ENCODE measurements at regions not wholly inside any gene's neighbourhood (a gene's known extent, or its start where the extent isn't known, plus 50 kb on each side); places are given as distances from the start of the nearest gene placed in this dataset.

GRCh38 chr18:33854086-33854826, 276.2 kb downstream of the ASXL3 start:
- TF ChIP-seq CTCF (IDR thresholded peaks at IDR 0.05; ENCODE audit: insufficient read depth, low read depth, low read length) = no peak
- no peak for TF ChIP-seq EZH2 (IDR thresholded peaks at IDR 0.05; ENCODE audit: insufficient read depth, low read length)

Data from astrocyte (in vitro differentiated cells and primary cell).